Activated CD4-positive, alpha-beta T cell treated with anti-CD3 and anti-CD28 coated beads, Interleukin-2, amount 50 U/mL, for 24 hours (primary cell): ENCODE measurements at regions not wholly inside any gene's neighbourhood (a gene's known extent, or its start where the extent isn't known, plus 50 kb on each side); places are given as distances from the start of the nearest gene placed in this dataset.
"Not testable (repeated sequence)": the region's sequence is repeated elsewhere in the genome, so short reads cannot be mapped to it uniquely, and the experiment has no call there.

Experiments used
- DNase-seq, 2 donors: peaks; one replicate each; pipeline ENCODE4 v3.0.0-alpha.2; 2020; ENCODE audit warnings: low read depth in 1 of 2, low spot score in 1 of 2

DNA sequence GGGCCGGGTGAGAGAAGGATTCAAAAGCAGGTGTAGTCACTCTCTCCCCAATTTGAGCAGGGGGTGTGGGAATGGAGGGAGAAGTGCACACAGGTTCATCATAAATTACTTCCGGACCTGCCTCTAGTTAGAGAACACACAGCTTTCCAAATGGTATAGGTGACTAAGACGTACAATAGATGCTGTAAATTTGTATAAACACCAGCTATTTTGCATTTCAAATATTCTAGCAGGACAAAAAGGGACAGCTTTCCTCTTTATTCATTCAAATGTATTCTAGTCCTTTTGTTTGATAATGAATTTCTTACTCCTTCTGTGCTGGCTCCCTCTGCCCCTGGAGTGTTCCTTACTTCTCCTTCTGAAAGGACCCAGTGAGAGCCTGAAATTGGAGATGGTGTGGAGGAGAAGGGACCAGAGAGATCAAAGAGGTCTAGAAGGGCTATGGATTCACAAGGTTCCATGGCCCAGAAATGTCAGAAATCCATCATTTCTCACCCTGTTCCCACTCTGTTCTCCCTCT, 53.2 kb upstream of the SH3BP4 start:
- no peak for DNase-seq

DNA sequence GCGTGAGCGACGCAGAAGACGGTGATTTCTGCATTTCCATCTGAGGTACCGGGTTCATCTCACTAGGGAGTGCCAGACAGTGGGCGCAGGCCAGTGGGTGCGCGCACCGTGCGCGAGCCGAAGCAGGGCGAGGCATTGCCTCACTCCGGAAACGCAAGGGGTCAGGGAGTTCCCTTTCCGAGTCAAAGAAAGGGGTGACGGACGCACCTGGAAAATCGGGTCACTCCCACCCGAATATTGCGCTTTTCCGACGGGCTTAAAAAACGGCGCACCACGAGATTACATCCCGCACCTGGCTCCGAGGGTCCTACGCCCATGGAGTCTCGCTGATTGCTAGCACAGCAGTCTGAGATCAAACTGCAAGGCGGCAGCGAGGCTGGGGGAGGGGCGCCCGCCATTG, 63.4 kb upstream of the SH3BP4 start:
- DNase-seq = not testable (repeated sequence)

GRCh38 chr2:234887195-234887594, 64.6 kb upstream of the SH3BP4 start:
- no peak for DNase-seq

GRCh38 chr2:234885886-234886285, 65.9 kb upstream of the SH3BP4 start:
- DNase-seq = no peak

DNA sequence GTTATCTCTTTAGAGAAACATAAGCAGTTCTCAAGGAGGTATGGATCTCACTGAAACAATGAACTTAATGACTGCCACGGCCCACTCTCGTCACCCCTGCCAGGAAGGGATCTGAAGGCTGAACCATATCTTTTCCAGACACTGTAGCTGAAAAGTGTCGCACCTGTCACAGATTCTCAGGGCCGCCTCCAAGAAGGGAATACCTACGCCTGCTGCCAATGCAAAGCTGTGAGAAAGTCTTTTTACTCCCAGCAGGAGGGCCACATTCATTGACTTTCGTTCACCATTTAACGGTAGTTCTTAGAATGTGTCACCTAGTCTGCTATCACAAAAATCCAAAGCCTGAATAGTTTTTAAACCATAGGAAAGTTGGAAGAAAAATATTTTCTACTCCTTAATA, 66.7 kb upstream of the SH3BP4 start:
- DNase-seq = no peak

DNA sequence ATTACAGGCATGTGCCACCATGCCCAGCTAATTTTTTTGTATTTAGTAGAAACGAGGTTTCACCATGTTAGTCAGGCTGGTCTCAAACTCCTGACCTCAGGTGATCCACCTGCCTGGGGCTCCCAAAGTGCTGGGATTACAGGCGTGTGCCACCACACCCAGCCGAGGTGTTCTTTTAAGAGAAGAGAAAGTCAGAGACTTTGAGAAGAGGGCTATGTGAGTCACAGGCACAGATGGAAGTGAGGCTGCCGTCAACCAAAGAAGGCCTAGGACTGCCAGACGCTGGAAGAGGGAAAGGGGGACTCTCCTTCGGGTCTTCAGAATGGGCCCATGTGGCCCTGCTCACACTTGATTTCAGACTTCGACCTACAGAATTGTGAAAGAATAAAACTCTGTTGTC, 67.2 kb upstream of the SH3BP4 start:
- no peak for DNase-seq

GRCh38 chr2:234881413-234882241, 70.2 kb upstream of the SH3BP4 start:
- DNase-seq = peak in 1 of 2 donors; percentile 4

DNA sequence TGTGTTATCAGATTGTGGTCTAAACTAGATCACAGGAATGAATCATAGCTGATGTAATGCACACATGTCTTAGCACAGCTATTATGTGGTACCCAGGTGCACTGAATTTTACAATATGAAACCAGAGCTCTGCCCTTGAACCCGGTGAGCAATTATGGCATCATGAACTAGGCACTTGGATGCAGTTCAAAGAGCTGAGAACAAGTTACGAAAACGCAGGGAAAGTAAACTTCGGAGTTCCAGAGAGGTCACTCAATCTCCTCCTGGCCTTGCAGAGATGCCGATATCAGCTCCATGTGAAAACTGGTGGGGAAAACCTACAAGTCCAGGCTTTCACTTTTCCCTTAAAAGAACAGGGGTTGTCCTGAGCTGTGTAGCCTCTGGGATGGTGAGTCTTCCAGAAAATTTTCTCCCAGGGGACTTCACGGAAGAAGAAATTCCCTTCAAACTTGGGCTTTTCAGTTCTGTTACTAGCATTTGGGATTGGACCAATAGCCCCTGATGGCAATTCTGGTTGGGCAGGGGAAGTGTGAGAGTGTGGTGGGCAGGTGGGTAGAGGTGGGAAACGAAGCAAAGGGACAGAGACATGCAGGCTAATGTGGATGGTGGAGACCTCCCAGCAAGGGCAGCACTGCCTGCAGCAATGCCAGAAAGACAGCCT, 71.1 kb upstream of the SH3BP4 start:
- DNase-seq = no peak

GRCh38 chr2:234879671-234880455, 72.0 kb upstream of the SH3BP4 start:
- DNase-seq = no peak

DNA sequence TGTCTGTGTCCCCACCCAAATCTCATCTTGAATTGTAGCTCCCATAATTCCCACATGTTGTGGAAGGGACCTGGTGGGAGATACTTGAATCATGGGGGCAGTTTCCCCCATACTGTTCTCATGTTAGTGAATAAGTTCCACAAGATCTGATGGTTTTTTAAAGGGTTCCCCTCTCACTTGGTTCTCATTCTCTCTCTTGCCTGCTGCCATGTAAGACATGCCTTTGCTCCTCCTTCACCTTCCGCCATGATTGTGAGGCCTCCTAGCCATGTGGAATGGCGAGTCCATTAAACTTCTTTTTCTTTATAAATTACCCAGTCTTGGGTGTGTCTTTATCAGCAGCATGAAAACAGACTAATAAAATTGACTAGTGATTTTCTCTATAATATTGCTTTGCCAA, 75.2 kb upstream of the SH3BP4 start:
- not testable (repeated sequence) for DNase-seq

DNA sequence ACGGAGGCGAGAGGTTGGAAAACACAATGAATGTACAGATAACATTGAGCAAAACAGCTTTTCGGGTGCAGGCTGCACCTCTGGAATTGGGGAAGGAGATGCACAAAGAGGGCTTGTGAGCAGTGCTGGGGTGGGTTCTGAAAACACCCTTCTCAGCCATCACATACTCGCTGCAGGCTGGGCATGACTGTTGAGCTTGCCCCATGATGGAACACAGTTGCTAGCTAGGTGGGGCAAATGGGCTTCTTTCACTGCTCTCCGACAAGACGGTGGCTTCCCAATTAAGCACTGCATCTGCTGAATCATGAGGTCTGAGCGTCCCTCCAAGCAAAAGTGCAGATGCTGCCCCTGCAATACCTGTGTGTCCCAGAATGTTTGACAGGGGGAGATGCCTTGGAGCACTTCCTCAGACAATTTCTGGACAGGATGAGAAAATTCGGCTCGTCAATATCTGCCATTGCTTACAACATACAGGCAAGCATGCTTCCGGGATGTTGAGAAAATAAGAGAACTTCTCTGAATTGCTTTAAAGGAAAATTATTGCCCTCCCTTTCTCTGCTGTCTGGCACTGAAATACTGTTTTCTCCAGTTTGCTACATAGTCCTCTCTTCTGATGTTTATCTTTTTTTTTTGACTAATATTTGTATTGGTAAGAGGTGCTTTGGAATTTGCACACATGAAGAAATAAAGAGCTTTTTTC, 77.3 kb upstream of the SH3BP4 start:
- no peak for DNase-seq

- no peak for DNase-seq
Measured at GRCh38 chr2:234873828-234874173, 78.0 kb upstream of the SH3BP4 start.

GRCh38 chr2:234873103-234873827, 78.6 kb upstream of the SH3BP4 start:
- no peak for DNase-seq

GRCh38 chr2:234869969-234870368, 81.8 kb upstream of the SH3BP4 start:
- DNase-seq = no peak

GRCh38 chr2:234869164-234869563, 82.7 kb upstream of the SH3BP4 start:
- DNase-seq = no peak

DNA sequence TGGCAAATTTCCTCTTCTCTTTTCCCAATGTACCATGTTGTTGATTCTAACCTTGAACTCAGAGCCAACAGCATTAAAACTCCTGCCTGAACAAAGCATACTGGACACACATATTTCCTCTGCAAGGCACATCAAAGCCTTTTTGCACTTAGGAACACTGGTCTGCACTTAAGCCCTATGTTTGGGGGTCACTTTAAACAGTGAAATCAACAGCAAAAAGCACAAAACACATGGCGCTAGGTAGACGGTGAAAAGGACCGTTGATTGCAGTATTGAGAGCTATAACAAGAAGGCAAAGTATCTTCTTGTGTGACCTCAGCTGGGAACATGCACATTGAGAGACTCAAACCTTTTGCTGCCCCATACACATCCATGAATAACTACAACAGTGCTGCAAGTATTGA, 83.9 kb upstream of the SH3BP4 start:
- no peak for DNase-seq

DNA sequence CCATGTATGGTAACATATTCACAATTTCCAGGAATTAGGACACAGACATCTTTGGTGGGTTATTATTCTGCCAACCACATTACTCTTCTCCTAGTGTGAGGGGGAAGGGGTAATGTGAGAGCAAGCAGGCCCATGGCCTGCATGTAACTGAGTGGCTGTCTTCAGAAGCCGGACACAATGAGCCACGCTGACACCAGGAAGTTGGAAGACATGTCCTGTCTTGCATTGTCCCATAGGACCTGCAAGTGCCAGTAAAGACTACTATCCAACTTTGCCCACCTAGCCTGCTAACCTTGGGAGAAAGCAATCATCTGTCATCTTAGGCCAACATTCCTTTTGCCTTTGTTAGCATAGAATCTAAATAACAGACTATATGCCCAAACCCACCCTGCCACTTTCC, 86.2 kb upstream of the SH3BP4 start:
- DNase-seq = no peak

- no peak for DNase-seq
Measured at GRCh38 chr2:234865040-234865439, 86.8 kb upstream of the SH3BP4 start.

- no peak for DNase-seq
Measured at GRCh38 chr2:234864506-234864905, 87.3 kb upstream of the SH3BP4 start.
